Neutrophil (primary cell): ENCODE measurements at regions not wholly inside any gene's neighbourhood (a gene's known extent, or its start where the extent isn't known, plus 50 kb on each side); places are given as distances from the start of the nearest gene placed in this dataset.
"Not testable (repeated sequence)": the region's sequence is repeated elsewhere in the genome, so short reads cannot be mapped to it uniquely, and the experiment has no call there.

Source experiments
- H3K27ac ChIP-seq: fragments of 200-600 bp; sonication (generic); 2 replicates; pipeline ENCODE4 v1.5.1; 2016; ENCODE audit warnings: mild to moderate bottlenecking, moderate library complexity
- H3K27me3 ChIP-seq: fragments of 200-600 bp; sonication (generic); 2 replicates; pipeline ENCODE4 v1.6.0; 2016; ENCODE audit warnings: mild to moderate bottlenecking
- H3K36me3 ChIP-seq: fragments of 200-600 bp; sonication (generic); 2 replicates; pipeline ENCODE4 v1.5.1; 2017
- H3K4me1 ChIP-seq, 2 experiments: fragments of 200-600 bp in 1 of 2; sonication (generic) in 1 of 2; 1 replicate in 1 of 2; 2 replicates in 1 of 2; pipeline versions ENCODE4 v1.5.1 to v1.6.1; 2013 to 2016; ENCODE audit warnings: low read depth in 1 of 2, low read length in 1 of 2, mild to moderate bottlenecking in 1 of 2, moderate library complexity in 1 of 2; ENCODE audit not compliant: control insufficient read depth in 1 of 2, insufficient read depth in 1 of 2
- H3K4me3 ChIP-seq, 2 experiments: fragments of 200-600 bp in 1 of 2; sonication (generic) in 1 of 2; 1 replicate in 1 of 2; 2 replicates in 1 of 2; pipeline ENCODE4 v1.5.1; 2013 to 2016; ENCODE audit warnings: low read depth in 1 of 2, low read length in 1 of 2, mild to moderate bottlenecking in 1 of 2, moderate library complexity in 1 of 2
- H3K9me3 ChIP-seq: fragments of 200-600 bp; sonication (generic); 2 replicates; pipeline ENCODE4 v1.5.1; 2016
- TF ChIP-seq, protein P1 (sequence below): fragments of 200-600 bp; sonication (generic); IDR thresholded peaks from 2 replicates; pipeline ENCODE4 v1.5.1; 2016; ENCODE audit warnings: antibody characterized with exemption

DNA sequence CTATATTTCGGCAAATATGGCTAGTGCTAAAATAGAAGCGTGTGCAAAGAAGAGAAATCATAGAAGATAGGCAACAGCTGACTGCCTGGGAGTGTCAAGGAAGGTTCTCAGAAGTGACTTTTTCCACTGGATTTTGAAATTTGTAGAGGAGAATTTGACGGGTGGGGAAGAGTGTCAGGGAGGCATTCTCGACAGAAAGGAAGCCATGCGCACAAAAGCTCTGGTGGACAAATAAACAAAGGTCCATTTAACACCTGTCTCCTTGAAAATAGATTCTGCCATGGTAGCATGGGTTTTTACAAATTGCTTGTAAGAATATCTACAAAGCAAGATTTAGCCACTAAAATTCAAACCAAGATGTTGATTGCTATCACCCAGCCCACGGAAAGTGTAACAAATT, 1081.5 kb downstream of the GALC start:
- Histone ChIP-seq H3K27ac (no peak overlapping the region), H3K4me3 (no peak overlapping the region), H3K4me1 (no peaks in the 10 kb centered on the region), H3K9me3 (no peaks in the 10 kb centered on the region), H3K36me3 (no peaks in the 10 kb centered on the region), H3K27me3 (no peaks in the 10 kb centered on the region)
- TF ChIP-seq, protein P1, sequence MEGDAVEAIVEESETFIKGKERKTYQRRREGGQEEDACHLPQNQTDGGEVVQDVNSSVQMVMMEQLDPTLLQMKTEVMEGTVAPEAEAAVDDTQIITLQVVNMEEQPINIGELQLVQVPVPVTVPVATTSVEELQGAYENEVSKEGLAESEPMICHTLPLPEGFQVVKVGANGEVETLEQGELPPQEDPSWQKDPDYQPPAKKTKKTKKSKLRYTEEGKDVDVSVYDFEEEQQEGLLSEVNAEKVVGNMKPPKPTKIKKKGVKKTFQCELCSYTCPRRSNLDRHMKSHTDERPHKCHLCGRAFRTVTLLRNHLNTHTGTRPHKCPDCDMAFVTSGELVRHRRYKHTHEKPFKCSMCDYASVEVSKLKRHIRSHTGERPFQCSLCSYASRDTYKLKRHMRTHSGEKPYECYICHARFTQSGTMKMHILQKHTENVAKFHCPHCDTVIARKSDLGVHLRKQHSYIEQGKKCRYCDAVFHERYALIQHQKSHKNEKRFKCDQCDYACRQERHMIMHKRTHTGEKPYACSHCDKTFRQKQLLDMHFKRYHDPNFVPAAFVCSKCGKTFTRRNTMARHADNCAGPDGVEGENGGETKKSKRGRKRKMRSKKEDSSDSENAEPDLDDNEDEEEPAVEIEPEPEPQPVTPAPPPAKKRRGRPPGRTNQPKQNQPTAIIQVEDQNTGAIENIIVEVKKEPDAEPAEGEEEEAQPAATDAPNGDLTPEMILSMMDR: no peak

DNA sequence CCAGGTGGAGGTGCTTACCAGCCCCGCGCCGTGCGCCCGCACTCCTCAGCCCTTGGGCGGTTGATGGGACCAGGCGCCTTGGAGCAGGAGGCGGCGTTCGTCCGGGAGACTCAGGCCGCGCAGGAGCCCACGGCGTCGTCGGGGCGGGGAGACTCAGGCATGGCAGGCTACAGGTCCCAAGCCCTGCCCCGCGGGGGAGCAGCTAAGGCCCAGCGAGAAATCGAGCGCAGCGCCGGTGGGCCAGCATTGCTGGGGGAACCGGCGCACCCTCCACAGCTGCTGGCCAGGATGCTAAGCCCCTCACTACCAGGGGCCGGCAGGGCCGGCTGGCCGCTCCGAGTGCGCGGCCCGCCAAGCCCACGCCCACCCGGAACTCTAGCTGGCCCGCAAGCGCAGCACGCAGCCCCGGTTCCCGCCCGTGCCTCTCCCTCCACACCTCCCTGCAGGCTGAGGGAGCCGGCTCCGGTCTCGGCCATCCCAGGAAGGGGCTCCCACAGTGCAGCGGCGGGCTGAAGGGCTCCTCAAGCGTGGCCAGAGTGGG, 1087.5 kb downstream of the GALC start:
- not testable (repeated sequence) for H3K27ac ChIP-seq, H3K4me3 ChIP-seq, H3K4me1 ChIP-seq, H3K36me3 ChIP-seq, H3K27me3 ChIP-seq, H3K9me3 ChIP-seq

DNA sequence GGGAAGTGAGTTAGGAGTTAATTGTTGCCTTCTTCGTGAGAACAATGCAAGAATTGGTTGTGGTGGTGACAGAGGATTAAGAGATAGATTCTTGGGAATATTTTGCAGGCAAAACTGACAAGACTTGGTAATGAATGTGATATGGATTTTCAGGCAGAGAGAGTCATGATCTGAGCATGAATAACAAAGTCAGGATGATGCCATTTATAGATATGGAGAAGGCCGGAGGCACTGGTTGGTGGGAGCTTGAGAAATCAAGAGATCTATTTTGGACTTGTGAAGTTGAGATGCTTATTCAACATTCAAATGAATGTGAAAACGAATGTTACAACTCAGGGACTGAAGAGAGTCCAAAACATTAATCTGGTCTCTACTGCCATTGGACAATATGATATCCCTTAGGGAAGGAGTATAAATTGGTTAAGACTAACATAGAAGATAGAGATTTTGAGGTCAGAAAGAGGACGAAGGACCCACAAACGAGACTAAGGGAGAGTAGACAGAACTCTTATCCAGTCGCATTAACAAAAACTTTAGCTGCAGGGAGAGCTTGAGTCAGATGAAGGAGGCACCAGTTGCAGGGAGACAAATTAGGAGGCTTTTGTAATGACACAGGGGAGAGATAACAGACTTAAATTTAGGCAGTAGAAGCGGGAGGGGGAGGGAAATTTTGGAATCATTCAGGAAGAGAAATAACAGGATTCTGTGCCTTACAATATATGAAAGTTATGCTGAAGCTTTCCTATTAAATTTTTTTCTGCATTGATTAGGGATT, 1090.6 kb downstream of the GALC start:
- TF ChIP-seq, protein P1: no peak
- Histone ChIP-seq H3K27ac (no peak overlapping the region), H3K36me3 (no peaks in the 10 kb centered on the region), H3K4me1 (no peaks in the 10 kb centered on the region), H3K4me3 (no peak overlapping the region), H3K27me3 (no peaks in the 10 kb centered on the region), H3K9me3 (no peaks in the 10 kb centered on the region)

DNA sequence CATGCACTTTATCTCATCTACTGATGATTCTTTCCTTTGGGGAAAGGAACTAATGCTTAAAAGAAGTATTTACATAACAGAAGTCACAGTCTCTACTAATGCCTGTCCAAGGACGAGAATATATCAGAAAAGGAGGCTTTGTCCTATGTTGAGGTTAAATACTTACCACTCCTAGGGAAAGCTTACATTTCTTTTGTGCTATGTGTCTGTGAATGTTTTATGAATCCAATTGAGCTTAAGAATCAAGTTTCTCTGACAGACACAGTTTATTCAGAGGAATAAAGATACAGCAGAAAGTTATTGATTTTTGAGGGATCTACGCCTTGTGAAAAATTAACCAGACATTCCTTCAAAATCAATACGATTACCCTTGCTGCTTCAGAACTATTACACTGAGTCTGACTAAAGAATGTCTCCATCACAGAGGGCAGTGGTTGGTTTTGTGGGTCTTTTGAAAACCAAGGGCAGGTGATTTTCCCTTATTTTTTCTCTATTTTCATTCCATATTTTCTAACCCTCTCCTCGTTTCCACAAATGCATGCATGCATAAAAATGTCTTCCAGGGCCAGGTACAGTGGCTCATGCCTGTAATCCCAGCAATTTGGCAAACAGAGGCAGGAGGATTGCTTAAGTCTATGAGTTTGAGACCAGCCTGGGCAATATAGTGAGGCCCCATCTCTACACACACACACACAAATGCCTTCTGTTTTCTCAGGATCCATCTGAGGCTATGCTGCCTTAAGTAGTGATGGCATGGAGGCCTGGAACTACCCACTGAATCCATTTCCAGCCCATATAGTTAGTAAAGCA, 1095.1 kb downstream of the GALC start:
- Histone ChIP-seq H3K9me3 (no peaks in the 10 kb centered on the region), H3K27ac (no peak overlapping the region), H3K4me1 (no peaks in the 10 kb centered on the region), H3K4me3 (no peak overlapping the region), H3K27me3 (no peaks in the 10 kb centered on the region), H3K36me3 (no peaks in the 10 kb centered on the region)
- TF ChIP-seq, protein P1: no peak

DNA sequence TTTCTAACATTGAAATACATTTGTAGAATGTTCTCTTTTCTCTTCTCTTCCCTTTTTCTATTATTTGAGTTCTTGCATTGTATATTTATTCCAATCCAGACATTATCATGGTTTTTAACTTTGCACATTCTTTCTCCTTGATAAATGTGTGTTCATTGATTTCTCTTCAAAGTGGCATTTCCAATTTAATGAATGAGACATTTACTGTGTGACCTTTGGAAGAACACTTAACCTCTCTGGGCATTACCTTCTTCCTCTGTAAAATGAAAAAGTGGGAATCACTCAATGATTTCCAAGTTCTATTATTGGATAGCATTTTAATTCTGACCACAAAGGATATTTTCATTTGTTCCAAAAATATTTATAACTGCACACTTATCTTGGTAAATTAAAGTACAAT, 1095.8 kb downstream of the GALC start:
- TF ChIP-seq, protein P1: no peak
- no peak overlapping the region for H3K4me3 ChIP-seq
- no peaks in the 10 kb centered on the region for H3K36me3 ChIP-seq

DNA sequence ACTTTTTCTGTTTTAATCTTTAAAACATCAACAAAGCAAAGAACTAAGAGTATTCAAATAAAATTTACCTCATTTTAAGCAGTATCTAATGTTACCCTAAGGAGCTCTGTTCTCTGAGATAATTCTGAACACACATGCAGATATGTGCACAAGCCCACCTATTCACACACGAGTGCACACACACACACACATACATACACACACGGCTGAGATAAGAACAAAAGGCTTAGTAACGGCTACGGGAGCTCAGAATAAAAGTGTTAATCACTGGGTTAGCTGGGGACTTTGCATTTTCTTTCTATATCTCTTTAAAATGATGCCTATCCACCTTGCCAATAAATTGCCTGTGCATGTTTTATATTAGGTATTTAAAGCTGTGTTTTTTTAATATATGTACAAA, 1096.3 kb downstream of the GALC start:
- no peak overlapping the region for H3K4me3 ChIP-seq
- no peaks in the 10 kb centered on the region for H3K36me3 ChIP-seq
- TF ChIP-seq, protein P1: no peak
- no peaks in the 10 kb centered on the region for H3K4me1 ChIP-seq
- H3K27me3 ChIP-seq: no peaks in the 10 kb centered on the region
- no peak overlapping the region for H3K27ac ChIP-seq
- H3K9me3 ChIP-seq: no peaks in the 10 kb centered on the region

More for the DNA sequence above, 1095.8 kb downstream of the GALC start:
- no peaks in the 10 kb centered on the region for H3K27me3 ChIP-seq
- H3K4me1 ChIP-seq: no peaks in the 10 kb centered on the region
- no peaks in the 10 kb centered on the region for H3K9me3 ChIP-seq
- H3K27ac ChIP-seq: no peak overlapping the region
